ENCODE measurements at regions not wholly inside any gene's neighbourhood (a gene's known extent, or its start where the extent isn't known, plus 50 kb on each side); places are given as distances from the start of the nearest gene placed in this dataset.
"Not testable (repeated sequence)": the region's sequence is repeated elsewhere in the genome, so short reads cannot be mapped to it uniquely, and the experiment has no call there.

DNA sequence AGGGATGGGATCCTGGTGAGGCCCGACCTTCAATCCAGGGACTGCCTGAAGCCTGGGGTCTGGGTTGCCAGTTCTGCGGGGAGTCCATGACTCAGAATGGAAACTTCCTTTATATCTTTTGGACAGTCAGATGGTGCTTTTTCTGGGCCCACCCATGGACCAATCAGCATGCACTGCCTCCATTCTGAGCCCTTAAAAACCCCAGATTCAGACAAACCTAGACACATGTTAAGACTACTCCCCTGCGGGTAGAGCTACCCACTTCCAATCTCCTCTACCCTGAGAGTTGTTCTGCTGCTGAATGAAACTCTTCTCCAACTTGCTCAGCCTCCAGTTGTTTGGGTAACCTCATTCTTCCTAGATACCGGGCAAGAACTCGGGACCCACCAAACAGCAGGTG, 1315.2 kb upstream of the MIR17HG start:
- no peak for DNase-seq

DNA sequence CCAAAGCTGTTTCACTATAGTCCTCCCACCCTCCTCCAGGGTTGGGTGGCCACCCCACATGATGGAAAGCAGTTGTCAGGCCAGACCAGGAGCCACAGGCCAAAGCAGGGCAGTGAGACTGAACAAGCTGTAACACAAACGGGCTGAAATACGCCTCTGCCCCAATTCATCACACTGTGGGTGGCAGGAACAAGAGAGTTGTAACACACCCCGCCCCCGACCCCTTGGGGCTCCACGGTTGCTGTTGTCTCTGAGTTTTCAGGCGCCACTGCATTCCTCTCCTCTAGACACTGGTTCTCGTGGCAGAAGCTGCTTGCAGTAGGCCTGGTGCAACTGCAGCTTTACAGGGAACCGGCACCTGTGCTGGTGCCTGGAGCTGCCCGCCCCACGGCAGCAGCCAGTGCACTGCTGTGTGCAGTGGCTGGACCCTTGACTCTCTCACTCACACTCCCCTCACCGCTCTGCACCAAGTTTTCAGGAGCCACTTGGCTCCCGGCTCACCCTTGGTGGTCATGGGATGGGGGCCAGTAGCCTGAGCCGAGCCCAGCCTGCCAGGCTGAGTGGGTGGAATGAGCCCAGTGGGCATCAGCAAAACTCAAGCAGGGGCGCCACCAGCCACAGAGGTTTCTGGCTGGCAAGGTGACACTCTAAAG, 1314.5 kb upstream of the MIR17HG start:
- DNase-seq = no peak

DNA sequence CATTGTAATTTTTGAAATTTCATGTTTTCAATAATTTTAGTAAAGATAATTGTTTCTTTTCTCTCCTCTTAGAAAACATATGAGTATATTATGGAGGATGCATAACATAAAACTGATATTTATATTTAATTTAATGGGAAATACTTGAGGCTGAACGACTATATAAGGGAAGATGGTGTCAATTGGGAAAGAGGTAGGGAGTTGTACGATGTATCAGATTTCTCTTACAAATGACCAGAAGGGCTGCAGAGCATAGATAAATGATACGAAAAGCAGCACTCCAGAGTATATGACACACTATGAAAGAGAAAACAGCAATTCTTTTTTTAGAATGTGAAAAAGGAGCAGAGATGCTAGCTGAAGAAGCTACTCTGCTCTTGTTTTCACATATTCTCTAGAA, 1308.0 kb upstream of the MIR17HG start:
- no peak for DNase-seq

DNA sequence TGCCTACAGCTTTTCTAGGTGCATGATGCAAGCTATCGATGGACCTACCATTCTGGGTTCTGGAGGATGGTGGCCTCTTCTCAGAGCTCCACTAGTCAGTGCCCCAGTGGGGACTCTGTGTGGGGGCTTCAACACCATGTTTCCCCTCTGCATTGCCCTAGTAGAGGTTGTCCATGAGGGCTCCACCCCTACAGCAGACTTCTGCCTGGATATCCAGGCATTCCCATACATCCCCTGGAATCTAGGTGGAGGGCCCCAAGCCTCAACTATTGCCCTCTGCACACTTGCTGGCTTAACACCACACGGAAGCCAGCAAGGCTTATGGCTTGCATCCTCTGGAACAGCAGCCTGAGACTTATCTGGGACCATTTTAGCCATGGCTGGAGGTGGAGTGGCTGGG, 1299.9 kb upstream of the MIR17HG start:
- no peak for DNase-seq

DNA sequence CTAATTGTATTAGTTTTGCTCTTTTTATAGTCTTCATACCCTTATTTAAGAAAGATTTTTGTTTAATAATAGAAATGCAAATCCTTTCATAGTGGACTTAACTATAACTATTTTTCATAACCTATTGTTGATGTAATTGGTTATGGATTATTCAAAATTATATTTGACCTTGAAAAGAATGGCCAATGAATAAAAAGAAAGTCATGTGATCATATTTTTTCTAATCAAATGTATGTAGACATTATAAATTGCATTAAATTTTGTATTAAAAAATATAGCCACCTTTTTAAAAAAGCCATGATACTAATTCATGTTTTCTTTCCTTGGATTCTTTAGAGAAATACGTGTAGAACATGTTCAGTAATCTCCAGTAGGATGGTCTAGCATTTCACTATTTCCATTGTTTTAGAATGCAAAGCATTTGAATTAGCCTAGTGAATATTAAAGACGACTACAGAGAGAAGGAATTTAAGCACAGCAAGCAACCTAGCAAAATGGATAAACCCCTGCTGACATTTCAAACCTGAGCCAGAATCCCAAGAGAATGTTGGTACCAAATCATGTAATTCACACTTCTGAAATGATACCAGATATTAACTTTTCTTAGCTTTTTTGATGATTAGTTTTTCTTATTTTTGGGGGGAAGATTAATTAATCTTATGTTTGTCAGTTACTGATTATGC, 1297.4 kb upstream of the MIR17HG start:
- no peak for DNase-seq

DNA sequence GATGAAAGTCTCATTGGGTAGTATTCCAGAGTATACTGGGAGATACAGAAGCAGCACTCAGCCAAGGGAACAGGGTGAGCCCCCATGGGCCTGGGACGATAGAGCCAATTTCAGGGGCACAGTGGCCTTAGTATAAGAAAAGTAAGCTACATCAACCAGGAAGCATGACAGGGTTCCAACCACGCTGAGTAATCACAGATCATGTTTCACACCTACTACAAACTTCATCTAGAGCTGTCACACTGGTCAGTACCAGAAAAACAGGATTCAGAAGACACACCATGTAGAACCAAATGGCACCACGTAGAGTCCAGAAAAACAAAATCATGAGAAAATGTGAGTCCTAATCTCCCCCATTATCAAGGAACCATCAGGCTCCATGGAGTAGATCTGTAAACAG, 1292.4 kb upstream of the MIR17HG start:
- DNase-seq = no peak

DNA sequence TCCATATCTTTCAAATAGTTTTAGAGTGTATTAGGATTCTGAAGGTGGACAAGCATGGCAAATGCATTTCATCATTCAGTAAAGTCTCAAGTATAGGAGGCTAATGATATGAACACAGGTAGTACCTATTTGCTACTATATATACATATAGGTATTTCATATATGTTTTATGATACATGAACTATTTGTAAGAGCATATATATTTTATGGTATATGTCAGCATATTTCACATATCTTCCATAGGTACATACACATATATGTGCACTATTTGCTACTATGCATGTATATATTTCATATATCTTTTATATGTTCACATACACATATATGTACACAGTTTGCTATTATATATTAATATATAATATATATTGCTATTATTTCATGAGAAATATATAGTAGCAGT, 1291.7 kb upstream of the MIR17HG start:
- DNase-seq = no peak

DNA sequence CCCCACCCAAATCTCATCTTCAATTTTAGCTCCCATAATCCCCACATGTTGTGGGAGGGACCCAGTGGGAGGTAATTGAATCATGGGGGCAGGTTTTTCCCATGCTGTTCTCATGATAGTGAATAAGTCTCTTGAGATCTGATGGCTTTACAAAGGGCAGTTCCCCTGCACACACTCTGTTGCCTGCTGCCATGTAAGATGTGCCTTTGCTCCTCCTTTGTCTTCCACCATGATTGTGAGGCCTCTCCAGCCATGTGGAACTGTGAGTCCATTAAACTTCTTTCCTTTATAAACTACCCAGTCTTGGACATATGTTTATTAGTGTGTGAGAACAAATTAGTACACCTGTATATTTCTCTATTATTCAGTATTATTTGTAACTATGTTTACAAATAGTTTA, 1283.3 kb upstream of the MIR17HG start:
- not testable (repeated sequence) for DNase-seq

DNA sequence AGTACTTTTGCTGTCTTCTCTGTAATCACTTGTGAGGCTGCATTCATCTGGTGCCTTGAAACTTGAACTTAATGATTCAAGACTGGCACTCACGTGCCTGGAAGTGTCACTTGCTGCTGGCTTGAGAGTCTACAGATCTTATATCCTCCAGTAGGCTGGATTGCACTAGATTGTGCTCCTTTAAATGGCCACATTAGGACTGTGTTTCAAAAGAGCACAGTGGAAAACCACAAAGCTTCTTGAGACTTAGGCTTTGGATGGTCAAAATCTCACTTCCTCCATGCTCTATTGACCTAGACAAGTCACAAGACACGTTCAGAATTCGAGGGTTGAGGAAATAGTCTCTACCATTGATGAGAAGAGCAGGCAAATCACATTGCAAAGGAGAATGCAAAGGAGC, 1278.8 kb upstream of the MIR17HG start:
- DNase-seq = no peak

DNA sequence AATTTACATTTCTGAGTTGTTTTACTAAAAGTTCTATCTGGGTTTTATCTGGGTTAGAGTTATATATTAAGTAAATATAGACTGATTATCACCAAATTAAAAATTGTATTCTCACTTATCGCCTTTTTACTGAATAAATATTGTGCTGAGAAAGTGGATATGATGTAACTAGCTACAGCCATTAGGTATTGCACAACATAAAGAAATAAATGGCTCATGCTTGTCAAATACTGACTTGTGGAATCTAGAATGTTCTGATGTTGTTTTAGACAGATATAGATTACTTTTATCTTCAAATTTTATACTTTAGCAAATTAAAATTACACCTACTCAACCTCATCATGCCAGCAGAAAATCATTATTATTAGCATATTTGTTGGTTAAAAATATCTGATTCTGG, 1277.1 kb upstream of the MIR17HG start:
- DNase-seq = no peak

DNA sequence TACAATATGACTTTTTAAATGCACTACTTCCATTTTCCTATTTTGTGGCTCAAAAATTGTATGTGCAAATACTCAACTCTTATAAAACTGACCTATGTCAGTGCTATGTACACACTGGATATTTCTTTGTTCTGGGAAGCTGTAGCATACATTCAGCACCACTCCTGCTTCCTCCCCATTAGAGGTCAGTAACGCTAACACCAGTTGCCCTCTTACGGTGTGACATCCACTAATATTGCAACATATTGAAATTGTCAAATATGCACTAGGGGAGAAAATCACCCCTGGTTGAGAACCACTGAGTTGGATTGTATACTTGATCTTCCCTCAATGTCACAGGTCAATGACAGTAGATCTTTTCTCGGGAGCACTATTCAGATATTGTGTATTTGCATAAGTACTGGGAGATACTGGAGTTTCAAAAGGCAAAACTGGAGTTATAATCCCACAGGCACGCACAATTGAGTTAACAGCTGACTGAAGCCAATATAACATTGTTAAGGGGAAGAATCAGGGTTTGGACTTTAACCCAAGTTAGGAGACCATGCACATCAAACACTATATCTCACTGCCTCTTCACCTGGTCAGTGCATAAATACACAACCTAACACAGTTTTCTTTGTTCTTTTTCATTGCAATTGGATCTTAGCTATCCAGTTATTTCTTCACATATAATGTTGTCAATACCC, 1276.5 kb upstream of the MIR17HG start:
- DNase-seq = no peak

DNA sequence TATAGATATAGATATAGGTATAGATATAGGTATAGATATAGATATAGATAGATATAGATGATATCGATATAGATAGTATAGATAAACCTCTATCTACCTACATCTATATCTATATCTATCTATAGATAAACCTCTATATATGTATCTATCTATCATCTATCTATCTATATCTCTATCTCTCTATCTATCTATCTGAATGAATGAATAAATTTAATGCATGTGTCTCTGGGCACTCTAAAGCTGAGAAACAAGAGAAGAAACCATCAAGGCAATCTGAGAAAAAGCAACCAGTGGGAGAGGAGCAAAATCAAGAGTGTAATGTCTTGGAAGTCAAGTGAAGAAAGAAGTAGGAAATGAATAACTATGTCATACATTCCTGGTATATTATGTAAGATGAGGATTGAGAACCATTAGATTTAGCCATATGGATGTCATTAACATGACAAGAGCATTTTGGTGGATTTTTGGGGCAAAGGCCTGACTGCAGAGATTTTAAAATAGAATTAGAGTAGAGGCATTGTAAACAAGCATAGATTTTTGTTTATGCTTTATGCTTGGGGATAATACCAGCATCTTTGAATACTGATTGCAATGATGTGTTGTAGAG, 1262.7 kb upstream of the MIR17HG start:
- DNase-seq = no peak

DNA sequence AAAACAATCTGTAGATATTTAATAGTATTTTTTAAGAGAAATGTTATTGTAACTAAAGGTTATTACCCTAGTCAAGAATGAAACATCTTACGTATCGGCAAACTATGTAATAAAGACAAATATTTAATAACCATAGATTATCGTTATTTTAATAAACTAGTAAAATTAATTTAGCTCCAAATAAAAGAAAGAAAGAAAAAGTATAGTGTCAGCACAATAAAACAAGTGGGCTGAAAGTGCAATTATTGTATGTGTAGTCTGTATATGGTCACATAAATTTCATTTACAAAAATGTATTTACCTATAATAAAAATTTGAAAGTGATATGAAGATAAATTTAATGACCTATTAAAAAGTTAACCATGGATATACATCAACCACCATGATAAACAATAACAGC, 1258.4 kb upstream of the MIR17HG start:
- no peak for DNase-seq

DNA sequence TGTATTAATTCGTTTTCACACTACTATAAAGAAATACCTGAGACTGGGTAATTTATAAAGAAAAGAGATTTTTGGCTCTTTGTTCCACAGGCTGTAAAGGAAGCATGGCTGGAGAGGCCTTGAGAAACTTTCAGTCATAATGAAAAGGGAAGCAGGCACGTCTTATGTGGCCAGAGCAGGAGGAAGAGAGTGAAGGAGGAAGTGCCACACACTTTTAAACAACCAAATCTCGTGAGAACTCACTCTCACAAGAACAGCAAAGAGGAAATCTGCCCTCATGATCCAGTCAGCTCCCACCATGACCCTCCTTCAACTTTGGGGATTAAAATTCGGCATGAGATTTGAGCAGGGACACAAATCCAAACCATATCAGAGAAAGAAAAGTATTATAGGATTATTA, 1255.9 kb upstream of the MIR17HG start:
- no peak for DNase-seq

DNA sequence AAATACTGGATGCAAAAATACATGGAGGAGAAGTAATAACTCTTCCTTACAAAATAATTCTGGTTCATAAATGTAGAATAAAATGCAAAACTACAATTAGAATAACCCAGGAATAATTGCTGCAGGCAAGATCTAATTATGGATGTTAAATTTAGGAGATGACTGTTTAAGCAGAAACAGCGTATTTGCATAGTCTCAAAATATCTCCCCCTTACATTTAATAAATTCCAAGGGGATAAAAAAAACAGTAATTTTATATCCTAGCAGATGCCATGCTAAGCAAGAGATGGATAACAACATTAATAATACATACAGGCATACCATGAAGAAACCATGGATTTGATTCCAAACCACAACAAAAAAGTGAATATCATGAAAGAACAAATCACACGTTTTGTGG, 1253.1 kb upstream of the MIR17HG start:
- no peak for DNase-seq

DNA sequence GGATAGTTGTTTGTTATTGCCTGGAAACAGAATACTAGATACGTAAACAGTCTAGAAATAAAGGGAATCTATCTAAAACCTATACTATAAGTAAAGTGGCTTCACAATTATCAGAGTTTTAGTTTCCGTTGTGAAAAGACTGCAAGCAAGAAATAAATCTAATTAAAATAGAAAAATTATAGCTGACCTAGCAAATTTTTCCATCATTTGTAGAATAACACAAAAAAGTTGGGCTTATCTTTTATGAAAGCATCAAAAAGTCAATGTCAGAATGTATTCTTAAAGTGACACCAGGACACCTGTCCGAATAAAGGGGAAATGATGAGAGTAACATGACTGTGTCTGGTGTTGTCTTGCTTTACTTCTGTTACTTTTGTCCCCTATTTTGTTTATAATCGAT, 1248.9 kb upstream of the MIR17HG start:
- no peak for DNase-seq

DNA sequence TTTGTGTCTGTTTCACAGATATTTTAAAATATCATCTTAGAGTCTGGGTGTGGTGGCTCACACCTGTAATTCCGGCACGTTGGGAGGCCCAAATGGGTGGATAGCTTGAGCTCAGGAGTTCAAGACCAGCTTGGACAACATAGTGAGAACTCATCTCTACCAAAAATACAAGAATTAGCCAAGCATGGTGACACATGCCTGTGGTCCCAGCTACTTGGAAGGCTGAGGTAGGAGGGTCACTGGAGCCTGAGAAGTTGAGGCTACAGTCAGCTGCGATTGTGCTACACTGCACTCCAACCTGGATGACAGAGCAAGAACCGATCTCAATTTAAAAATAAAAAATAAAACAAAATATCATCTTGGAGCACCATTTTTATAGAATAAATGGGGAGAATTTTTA, 1247.6 kb upstream of the MIR17HG start:
- no peak for DNase-seq

DNA sequence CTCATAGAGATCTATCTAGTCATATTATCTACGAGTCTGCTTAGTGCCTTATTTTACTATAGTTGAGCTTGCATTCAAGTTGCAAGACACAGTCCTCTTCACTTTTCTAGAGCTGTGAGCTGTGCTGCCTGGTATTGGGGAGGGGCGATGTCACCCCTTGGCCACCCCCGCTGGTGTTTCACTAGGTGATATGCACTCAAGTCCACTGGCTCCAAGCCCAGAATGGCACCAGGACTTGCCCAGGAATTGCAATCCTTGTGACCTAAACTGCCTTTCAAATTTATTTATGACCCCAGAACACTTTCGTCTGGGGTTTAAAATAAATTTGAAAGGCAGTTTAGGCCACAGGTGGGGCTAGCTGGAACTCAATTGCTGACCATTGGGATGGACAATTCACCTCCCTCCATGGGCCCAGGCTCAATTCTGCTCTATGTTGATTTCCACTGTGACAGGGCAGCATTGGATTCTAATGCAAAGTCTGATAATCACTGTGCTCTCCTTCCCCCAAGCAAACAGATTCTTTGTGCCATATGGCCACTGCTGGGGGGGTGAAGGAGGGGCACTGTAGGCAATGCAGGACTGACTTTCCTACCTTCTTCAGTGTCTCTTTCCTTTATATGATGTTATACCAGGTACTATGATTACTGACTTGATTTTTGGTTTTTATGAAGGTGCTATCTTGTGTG, 1244.2 kb upstream of the MIR17HG start:
- no peak for DNase-seq

DNA sequence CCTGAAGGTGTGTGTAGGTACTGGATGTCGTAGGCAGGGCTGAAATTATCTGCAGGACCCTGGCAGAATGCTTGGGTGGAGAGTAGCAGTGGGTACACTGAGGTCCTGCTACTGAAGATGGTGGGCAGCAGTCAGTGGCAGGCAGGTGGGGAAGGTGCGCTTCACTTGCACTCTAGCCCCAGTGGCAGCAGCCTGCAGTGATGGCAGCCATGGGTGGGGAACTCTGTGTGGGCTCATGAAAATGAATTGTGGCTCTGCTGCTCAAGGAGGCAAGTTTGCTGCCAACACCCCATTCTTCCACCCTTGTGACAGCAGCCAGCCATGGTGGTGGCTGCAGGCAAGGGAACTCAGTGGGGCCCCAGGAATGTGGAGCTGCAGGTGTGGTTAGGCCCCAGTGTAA, 1242.7 kb upstream of the MIR17HG start:
- no peak for DNase-seq

DNA sequence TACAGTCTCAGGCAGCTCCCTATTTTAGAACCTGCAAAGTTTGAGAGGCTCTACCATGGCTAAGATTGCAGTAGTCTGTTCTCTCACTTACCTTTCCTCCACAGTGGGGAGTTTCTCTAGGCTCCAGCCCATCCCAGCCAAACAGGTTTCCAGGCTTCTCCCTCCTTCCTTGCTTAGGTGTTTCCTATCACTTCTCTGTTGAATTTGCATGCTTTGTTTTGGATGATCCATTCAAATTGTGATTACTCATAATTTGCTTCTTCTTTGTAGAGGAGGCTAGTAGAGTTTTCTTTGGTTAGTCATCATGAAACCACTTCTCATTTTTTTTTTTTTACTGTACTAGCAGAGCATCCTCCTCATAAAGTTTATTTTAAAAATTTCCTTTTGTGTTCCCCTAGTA, 1242.2 kb upstream of the MIR17HG start:
- DNase-seq = no peak

DNA sequence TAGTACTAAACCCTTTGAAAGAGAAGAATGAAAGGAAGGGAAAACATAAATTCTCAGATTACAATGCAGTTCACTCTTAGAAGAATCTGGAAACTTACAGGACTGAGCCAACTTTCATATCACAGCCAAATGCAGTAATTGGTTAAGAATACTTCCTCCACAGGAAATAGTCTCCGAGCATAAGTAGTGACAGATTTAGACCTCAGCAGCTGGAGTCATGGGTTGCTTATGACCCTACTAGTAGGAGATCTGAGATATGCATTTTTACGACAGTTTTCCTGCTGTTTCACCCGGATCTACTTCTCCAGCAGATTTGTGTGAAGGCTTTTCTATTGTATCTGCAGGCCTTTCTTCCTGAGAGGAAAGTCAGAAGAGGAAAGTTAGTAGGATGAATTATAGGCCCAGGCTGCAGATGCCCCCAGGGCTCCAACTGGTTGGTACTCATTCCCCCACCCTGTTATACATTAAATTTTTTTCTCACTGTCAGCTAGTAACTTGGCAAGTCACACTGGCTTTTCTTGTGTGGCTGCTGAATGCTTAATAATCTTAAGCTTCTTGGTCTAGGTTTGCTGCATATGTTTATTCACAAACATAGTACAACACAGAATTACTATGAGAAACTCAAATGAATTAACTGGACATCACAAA, 1241.5 kb upstream of the MIR17HG start:
- no peak for DNase-seq

DNA sequence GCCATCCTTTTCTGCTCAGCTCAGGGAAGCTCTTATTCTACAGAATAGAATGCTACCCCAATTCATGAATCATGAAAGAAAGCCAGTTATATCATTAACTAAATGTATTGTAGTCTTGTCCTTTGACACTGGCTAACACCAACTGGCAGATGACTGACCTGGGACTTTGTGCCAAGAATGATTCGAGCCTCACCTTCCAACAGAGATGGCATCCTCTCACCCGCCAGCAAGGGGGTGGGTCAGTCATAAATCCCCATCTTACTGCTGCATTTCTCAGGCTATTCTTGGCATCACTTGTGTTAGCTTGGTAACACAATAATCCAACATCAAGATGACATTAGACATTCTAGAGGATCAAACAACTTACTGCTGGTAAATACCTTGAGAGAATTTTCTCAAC, 1239.8 kb upstream of the MIR17HG start:
- DNase-seq = no peak

DNA sequence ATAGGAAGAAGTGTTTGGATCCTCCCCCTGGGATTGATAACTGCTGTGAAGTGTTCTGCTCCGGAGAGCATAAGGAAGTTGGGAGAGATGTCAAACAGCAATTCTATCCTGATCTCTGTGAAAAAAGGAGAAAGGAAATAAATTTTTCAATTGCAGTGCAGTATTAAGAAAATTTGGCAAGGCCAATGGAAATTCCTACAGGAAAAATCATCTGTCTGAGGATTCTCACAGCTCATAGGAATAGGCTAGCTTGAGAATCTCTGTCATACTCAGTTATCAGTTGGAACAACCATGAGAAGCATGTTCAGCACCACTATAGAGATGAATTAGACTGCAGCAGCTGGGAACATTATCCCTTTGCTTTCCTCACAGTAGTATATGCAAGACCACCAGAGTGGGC, 1238.9 kb upstream of the MIR17HG start:
- DNase-seq = no peak
